ENCODE measurements at regions not wholly inside any gene's neighbourhood (a gene's known extent, or its start where the extent isn't known, plus 50 kb on each side); places are given as distances from the start of the nearest gene placed in this dataset.

DNA sequence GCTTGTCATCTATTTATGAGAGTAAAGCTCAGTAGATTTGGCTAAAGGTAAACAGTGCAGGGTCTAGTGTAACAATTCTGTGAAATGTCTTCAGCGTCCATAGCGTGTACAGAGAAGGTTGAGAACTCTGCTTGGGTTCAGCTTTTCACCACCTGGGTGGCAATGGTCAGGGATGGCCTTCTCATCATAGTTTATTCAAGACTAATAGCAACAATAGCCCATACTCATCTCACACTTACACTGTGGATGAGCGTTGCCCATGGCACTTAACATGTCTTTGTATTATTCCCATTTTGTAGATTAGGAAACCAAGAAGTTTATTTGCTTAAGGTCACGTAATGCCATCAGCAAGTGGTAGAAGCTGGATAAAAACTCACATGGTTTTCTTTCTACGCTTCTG is 106.8 kb upstream of the RND3 start:
- H3K4me3 ChIP-seq (ENCODE audit: low read depth, low read length): no peak overlapping the region
- TF ChIP-seq, protein P1, sequence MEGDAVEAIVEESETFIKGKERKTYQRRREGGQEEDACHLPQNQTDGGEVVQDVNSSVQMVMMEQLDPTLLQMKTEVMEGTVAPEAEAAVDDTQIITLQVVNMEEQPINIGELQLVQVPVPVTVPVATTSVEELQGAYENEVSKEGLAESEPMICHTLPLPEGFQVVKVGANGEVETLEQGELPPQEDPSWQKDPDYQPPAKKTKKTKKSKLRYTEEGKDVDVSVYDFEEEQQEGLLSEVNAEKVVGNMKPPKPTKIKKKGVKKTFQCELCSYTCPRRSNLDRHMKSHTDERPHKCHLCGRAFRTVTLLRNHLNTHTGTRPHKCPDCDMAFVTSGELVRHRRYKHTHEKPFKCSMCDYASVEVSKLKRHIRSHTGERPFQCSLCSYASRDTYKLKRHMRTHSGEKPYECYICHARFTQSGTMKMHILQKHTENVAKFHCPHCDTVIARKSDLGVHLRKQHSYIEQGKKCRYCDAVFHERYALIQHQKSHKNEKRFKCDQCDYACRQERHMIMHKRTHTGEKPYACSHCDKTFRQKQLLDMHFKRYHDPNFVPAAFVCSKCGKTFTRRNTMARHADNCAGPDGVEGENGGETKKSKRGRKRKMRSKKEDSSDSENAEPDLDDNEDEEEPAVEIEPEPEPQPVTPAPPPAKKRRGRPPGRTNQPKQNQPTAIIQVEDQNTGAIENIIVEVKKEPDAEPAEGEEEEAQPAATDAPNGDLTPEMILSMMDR (IDR thresholded peaks at IDR 0.05; ENCODE audit: insufficient read depth, low read depth, low read length): no peak
- DNase-seq (ENCODE audit: low read depth): no peak

DNA sequence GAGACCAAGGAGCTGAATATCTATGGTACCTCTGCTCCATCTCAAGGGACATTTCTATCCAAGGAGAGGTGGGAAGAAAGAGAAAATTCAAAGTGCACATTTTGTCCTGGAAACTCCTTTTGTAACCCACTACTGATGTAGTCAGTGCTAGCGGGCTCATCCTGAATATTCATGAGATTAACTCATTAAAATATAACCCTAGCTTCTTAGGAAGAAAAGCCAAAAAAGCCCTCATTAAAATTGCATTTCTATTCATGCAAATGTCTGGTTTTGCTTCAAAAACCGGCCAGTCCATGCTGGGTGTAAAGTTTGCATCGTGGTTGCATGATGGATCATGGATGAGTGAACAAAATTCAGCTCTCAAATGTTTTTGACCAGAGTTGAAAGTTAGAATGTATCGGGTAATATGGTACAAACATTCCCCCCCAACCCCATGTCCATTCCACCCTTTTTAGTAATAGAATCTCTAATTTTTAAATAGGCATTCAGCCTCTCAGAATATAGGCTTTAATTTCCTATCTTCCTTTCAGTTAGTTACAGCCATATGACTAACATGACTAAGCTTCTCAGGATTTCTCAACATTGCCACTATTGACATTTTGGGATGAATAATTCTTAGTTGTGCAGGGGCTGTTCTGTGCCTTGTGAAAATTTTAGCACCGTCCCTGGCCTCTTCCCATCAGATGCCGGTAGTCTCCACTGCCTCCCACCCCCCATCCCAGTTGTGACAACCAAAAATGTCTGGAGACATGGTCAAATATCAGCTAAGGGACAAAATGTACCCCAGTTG is 104.2 kb upstream of the RND3 start:
- DNase-seq (ENCODE audit: low read depth): peak; percentile 38
- no peak overlapping the region for H3K4me3 ChIP-seq (ENCODE audit: low read depth, low read length)
- TF ChIP-seq, protein P1 (IDR thresholded peaks at IDR 0.05; ENCODE audit: insufficient read depth, low read depth, low read length): no peak

DNA sequence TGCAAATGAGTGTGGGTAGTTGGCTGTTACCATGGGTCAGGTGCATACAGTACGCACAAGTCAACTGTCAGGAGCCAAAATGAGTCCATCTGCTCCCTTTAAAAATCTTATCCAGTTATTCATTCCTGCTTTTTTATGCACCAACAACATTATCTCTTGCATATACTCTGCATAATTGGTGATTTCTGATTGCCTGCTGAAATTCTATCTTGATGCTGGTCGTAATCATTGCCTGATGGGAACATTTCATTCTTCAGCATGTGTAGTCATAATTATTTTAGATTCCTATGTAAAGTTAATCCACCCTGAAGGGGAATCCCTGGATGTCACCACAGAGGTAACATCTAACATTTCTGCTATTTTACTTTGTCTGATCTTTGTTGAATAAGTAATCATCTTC is 102.2 kb upstream of the RND3 start:
- peak; percentile 20 for DNase-seq (ENCODE audit: low read depth)
- TF ChIP-seq, protein P1 (IDR thresholded peaks at IDR 0.05; ENCODE audit: insufficient read depth, low read depth, low read length): no peak
- H3K4me3 ChIP-seq (ENCODE audit: low read depth, low read length): no peak overlapping the region

DNA sequence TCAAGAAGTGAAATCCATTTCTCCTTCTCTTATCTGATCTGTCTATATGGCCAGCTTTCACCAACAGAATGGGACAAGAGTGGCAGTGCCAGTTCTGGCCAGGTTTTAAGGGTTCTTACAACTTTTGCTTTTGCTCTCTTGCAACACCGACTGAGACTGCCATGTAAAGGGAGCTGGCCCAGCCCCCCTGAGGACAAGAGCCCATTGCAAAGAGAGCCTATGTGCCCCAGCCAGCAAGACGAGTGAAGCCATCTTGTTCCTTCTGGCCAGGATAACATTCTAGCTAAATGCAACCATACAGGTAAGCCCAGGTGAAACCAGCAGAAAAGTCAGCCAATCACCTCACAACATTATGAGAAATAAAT is 101.0 kb upstream of the RND3 start:
- no peak overlapping the region for H3K4me3 ChIP-seq (ENCODE audit: low read depth, low read length)
- TF ChIP-seq, protein P1 (IDR thresholded peaks at IDR 0.05; ENCODE audit: insufficient read depth, low read depth, low read length): no peak
- DNase-seq (ENCODE audit: low read depth): no peak

DNA sequence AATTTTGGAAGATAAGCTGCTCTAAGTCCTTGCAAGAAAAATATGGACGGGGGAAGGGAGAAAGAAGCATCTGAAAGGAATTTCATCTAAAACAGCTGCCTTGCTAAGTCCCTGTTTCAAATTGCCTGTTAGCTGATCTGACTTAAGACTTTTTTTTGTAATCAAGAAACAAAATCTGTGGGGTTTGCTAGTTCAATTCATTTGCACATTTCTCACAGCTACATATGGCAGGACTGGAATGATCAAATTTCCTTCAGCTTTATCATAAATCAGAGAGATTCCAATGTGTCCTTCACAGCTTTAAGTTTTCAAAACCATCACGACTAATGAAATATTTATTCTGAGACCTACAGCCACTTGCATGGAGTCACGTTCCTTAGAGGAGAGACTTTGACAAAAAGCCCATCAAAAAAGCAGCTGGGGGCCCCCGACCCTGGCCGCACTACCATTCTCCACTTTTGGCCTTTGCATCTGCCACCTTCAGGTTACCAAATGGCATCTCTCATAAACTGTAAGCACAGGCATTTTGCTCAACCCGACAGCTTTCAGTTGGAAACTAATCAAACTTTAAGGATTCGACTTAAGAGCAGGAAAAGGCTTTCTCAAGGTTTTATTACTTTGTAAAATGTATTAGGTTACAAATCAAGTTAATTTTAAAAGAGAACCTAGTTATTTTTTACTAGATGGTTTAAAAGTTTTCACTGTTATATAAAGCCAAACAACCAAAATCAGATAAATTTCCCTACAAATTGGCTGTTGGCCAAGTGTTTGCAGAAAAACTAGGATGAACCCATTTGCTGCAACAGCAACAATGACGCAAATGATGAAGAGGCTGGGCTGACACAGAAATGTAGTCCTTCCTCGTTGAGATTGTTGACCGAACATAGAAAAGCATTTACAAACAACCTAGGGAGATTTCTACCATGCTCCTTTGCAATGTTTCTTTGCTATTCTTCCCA is 100.4 kb upstream of the RND3 start:
- no peak overlapping the region for H3K4me3 ChIP-seq (ENCODE audit: low read depth, low read length)
- peak; percentile 88 for DNase-seq (ENCODE audit: low read depth)
- TF ChIP-seq, protein P1 (IDR thresholded peaks at IDR 0.05; ENCODE audit: insufficient read depth, low read depth, low read length): no peak

DNA sequence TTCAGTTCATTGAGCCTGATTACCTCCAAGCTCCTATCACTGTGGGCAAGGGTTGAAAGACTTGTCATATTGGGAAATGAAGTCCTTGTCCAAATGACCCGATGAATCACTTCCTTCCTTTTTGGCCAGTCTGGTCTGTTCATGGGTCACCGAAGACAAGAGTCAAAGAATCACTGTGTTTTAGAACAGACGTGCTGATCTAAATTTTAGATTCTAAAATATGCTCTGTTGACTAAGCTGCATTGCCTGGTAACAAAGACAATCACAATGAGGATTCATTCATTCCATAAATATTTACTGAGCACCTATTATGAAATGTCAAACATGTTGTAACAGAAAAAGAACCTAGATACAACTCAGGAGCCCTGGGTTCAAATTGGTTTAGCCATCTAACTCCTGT is 99.4 kb upstream of the RND3 start:
- TF ChIP-seq, protein P1 (IDR thresholded peaks at IDR 0.05; ENCODE audit: insufficient read depth, low read depth, low read length): no peak
- peak; percentile 62 for DNase-seq (ENCODE audit: low read depth)
- H3K4me3 ChIP-seq (ENCODE audit: low read depth, low read length): no peak overlapping the region
